Left ventricle myocardium inferior (tissue), 1 donor: ENCODE measurements at regions not wholly inside any gene's neighbourhood (a gene's known extent, or its start where the extent isn't known, plus 50 kb on each side); places are given as distances from the start of the nearest gene placed in this dataset.

Experiments used
- DNase-seq: peaks from one replicate; pipeline ENCODE4 v3.0.0-alpha.2; 2020
- H3K27ac ChIP-seq: fragments of 200-600 bp; replicated peaks from 2 replicates; pipeline ENCODE4 v1.8.0; 2021
- H3K27me3 ChIP-seq: fragments of 200-600 bp; 2 replicates; pipeline ENCODE4 v1.8.0; 2021; ENCODE audit warnings: low read depth
- H3K36me3 ChIP-seq: fragments of 200-600 bp; 2 replicates; pipeline ENCODE4 v1.8.0; 2021
- H3K4me1 ChIP-seq: fragments of 200-600 bp; 2 replicates; pipeline ENCODE4 v1.8.0; 2021
- H3K4me3 ChIP-seq: fragments of 200-600 bp; 2 replicates; pipeline ENCODE4 v1.8.0; 2021; ENCODE audit warnings: mild to moderate bottlenecking, moderate library complexity
- H3K9me3 ChIP-seq: fragments of 200-600 bp; replicated peaks from 2 replicates; pipeline ENCODE4 v1.8.0; 2021
- CTCF ChIP-seq: fragments of 200-600 bp; IDR thresholded peaks from 2 replicates; pipeline ENCODE4 v1.8.0; 2021; ENCODE audit warnings: antibody characterized with exemption, mild to moderate bottlenecking, borderline replicate concordance
- intact Hi-C: fragments of 100-400 bp; cut with micrococcal nuclease; formaldehyde crosslinking; loops from one replicate; pipeline ENCODE4 v1.11.0; 2022
- donor health status: DM: no; HTN: yes; CAD: no; lungs with severe emphysema.

GRCh38 chr2:15825276-15825980 lies 114.9 kb upstream of the MYCN start:
- DNase-seq: no peak
- Histone ChIP-seq H3K27me3 (no peaks in the 10 kb centered on the region), H3K9me3 (no peaks in the 10 kb centered on the region), H3K4me3 (no peak overlapping the region), H3K36me3 (no peaks in the 10 kb centered on the region), H3K27ac (no peak overlapping the region), H3K4me1 (no peaks in the 10 kb centered on the region)
- intact Hi-C loops: no loop called here
- TF ChIP-seq CTCF: no peak

- DNase-seq: no peak
- no peaks in the 10 kb centered on the region for H3K9me3 ChIP-seq
- intact Hi-C loops: no loop called here
- H3K4me1 ChIP-seq: no peaks in the 10 kb centered on the region
- no peak for TF ChIP-seq CTCF
- H3K27ac ChIP-seq: no peak overlapping the region
- no peaks in the 10 kb centered on the region for H3K27me3 ChIP-seq
- H3K4me3 ChIP-seq: no peak overlapping the region
- no peaks in the 10 kb centered on the region for H3K36me3 ChIP-seq
Observed at GRCh38 chr2:15826273-15826717, 114.1 kb upstream of the MYCN start.

GRCh38 chr2:15827001-15827400 lies 113.3 kb upstream of the MYCN start:
- no peaks in the 10 kb centered on the region for H3K27me3 ChIP-seq
- no peak overlapping the region for H3K27ac ChIP-seq
- DNase-seq: no peak
- intact Hi-C loops: no loop called here
- no peak overlapping the region for H3K4me3 ChIP-seq
- H3K36me3 ChIP-seq: no peaks in the 10 kb centered on the region
- H3K9me3 ChIP-seq: no peaks in the 10 kb centered on the region
- no peaks in the 10 kb centered on the region for H3K4me1 ChIP-seq
- no peak for TF ChIP-seq CTCF

GRCh38 chr2:15828576-15828975 lies 111.8 kb upstream of the MYCN start:
- H3K4me1 ChIP-seq: no peaks in the 10 kb centered on the region
- no peak overlapping the region for H3K4me3 ChIP-seq
- no peak for DNase-seq
- intact Hi-C loops: no loop called here
- no peaks in the 10 kb centered on the region for H3K27me3 ChIP-seq
- no peak overlapping the region for H3K27ac ChIP-seq
- no peaks in the 10 kb centered on the region for H3K36me3 ChIP-seq
- no peaks in the 10 kb centered on the region for H3K9me3 ChIP-seq
- no peak for TF ChIP-seq CTCF

GRCh38 chr2:15829091-15829801 lies 111.1 kb upstream of the MYCN start:
- intact Hi-C loops: no loop called here
- no peak overlapping the region for H3K27ac ChIP-seq

More at GRCh38 chr2:15829091-15829801, 111.1 kb upstream of the MYCN start:
- no peak for DNase-seq
- Histone ChIP-seq H3K4me3 (no peak overlapping the region), H3K36me3 (no peaks in the 10 kb centered on the region), H3K9me3 (no peaks in the 10 kb centered on the region), H3K4me1 (no peaks in the 10 kb centered on the region), H3K27me3 (no peaks in the 10 kb centered on the region)
- TF ChIP-seq CTCF: no peak
